DND-41 (cell line): ENCODE measurements at regions not wholly inside any gene's neighbourhood (a gene's known extent, or its start where the extent isn't known, plus 50 kb on each side); places are given as distances from the start of the nearest gene placed in this dataset.

Source experiments
- EZH2 ChIP-seq: IDR thresholded peaks from 3 replicates; pipeline ENCODE4 v1.6.1; 2012; ENCODE audit warnings: borderline replicate concordance, low read depth, mild to moderate bottlenecking, moderate library complexity, low read length, inconsistent platforms; ENCODE audit not compliant: severe bottlenecking
- TF ChIP-seq, protein P1 (sequence below): IDR thresholded peaks from 2 replicates; pipeline ENCODE4 v1.5.1; 2012; ENCODE audit warnings: borderline replicate concordance, low read length, moderate library complexity, mild to moderate bottlenecking; ENCODE audit not compliant: poor library complexity, severe bottlenecking; ENCODE audit errors: extremely low read depth

DNA sequence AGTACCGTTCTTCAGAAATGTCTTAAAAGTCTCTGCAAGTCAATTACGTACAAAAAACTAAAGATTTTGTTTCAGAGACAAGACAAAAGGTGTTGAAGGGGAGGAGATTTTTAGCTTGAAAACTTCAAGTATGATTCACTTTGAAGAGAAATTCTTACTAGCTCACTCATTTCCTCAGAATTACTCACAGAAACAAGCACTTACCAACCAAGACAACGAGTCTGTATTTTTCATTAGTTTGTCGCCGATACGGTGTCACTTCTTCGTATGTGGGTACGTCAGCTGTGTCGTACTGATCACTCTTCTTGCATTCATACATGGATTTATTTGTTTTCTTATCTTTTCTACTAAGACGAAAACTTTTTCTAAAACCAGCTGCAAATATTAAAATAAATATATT lies 90.6 kb upstream of the ODAD2 start:
- TF ChIP-seq, protein P1, sequence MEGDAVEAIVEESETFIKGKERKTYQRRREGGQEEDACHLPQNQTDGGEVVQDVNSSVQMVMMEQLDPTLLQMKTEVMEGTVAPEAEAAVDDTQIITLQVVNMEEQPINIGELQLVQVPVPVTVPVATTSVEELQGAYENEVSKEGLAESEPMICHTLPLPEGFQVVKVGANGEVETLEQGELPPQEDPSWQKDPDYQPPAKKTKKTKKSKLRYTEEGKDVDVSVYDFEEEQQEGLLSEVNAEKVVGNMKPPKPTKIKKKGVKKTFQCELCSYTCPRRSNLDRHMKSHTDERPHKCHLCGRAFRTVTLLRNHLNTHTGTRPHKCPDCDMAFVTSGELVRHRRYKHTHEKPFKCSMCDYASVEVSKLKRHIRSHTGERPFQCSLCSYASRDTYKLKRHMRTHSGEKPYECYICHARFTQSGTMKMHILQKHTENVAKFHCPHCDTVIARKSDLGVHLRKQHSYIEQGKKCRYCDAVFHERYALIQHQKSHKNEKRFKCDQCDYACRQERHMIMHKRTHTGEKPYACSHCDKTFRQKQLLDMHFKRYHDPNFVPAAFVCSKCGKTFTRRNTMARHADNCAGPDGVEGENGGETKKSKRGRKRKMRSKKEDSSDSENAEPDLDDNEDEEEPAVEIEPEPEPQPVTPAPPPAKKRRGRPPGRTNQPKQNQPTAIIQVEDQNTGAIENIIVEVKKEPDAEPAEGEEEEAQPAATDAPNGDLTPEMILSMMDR, result no peak
- TF ChIP-seq EZH2, result no peak
